Body of pancreas (tissue), 4 donors: ENCODE measurements at regions not wholly inside any gene's neighbourhood (a gene's known extent, or its start where the extent isn't known, plus 50 kb on each side); places are given as distances from the start of the nearest gene placed in this dataset.

Source experiments
- ATAC-seq: fragments of 150-250 bp; one replicate; pipeline ENCODE4 v1.9.1; 2016
- DNase-seq, 4 donors: peaks; one replicate each; pipeline ENCODE4 v3.0.0-alpha.2; 2019
- H3K27ac ChIP-seq, 4 donors: fragments of 200-600 bp; sonication (generic); 1 replicate in 3 of 4; 2 replicates in 1 of 4; pipeline versions ENCODE4 v1.5.1 to v1.6.1; 2016 to 2019; ENCODE audit warnings: mild to moderate bottlenecking in 1 of 4, mixed read lengths in 1 of 4, moderate library complexity in 1 of 4
- H3K27me3 ChIP-seq, 2 donors: fragments of 200-600 bp; sonication (generic); one replicate each; pipeline ENCODE4 v1.6.0; 2016; ENCODE audit warnings: mild to moderate bottlenecking in 1 of 2
- H3K36me3 ChIP-seq, 2 donors: fragments of 200-600 bp; sonication (generic); replicated peaks in 1 of 2; 2 replicates each; pipeline ENCODE4 v1.5.1; 2016; ENCODE audit warnings: low read depth in 2 of 2; ENCODE audit not compliant: insufficient read depth in 1 of 2
- H3K4me1 ChIP-seq: fragments of 200-600 bp; sonication (generic); one replicate; pipeline ENCODE4 v1.6.0; 2016
- H3K4me3 ChIP-seq, 2 donors: fragments of 200-600 bp; sonication (generic); 1 replicate in 1 of 2; 2 replicates in 1 of 2; pipeline ENCODE4 v1.5.1; 2016 to 2019
- H3K9me3 ChIP-seq, 3 donors: fragments of 200-600 bp; sonication (generic); 1 replicate in 2 of 3; 2 replicates in 1 of 3; pipeline ENCODE4 v1.5.1; 2016
- CTCF ChIP-seq, 7 experiments: fragments of 450-650 bp in 4 of 7; fragments of 200-600 bp in 3 of 7; sonication (generic) in 3 of 7; IDR thresholded peaks; one replicate each; pipeline ENCODE4 v1.5.1; 2016 to 2019; ENCODE audit warnings: antibody characterized with exemption in 7 of 7
- POLR2A ChIP-seq, 3 donors: fragments of 450-650 bp; IDR thresholded peaks; one replicate each; pipeline ENCODE4 v1.6.1; 2016; ENCODE audit warnings: antibody characterized with exemption in 3 of 3, mild to moderate bottlenecking in 2 of 3
- WGBS, 2 donors: methylation state at CpG; one replicate each; pipeline ENCODE4 v1.1.5; 2017; 5-methylcytosine and 5-hydroxymethylcytosine counted together
- intact Hi-C: fragments of 100-400 bp; cut with DNase I; formaldehyde crosslinking; loops from one replicate; pipeline ENCODE4 v1.15.1; 2023

- no peaks in the 10 kb centered on the region for H3K36me3 ChIP-seq
- H3K4me1 ChIP-seq = no peaks in the 10 kb centered on the region
- intact Hi-C loops = no loop called here
- no peaks in the 10 kb centered on the region for H3K9me3 ChIP-seq
- 89 to 97% methylated on average over 3 of the region's 3 CpGs for WGBS, 2 donors
- TF ChIP-seq POLR2A (IDR thresholded peaks at IDR 0.05) = no peak
- no peak for TF ChIP-seq CTCF (IDR thresholded peaks at IDR 0.05)
- no peak overlapping the region for H3K27ac ChIP-seq
- DNase-seq = no peak
- ATAC-seq = no peak
- H3K27me3 ChIP-seq = no peaks in the 10 kb centered on the region
- H3K4me3 ChIP-seq = no peak overlapping the region
Observed at GRCh38 chr2:182611009-182611408, 105.0 kb upstream of the DNAJC10 start.

- Histone ChIP-seq H3K4me3 (no peak overlapping the region), H3K27me3 (no peaks in the 10 kb centered on the region), H3K9me3 (no peaks in the 10 kb centered on the region), H3K4me1 (peaks cover 15% of the 10 kb centered on the region), H3K36me3 (no peaks in the 10 kb centered on the region), H3K27ac (no peak overlapping the region)
- TF ChIP-seq POLR2A (IDR thresholded peaks at IDR 0.05) (no peak), CTCF (IDR thresholded peaks at IDR 0.05) (no peak)
- DNase-seq (no peak), ATAC-seq (no peak)
- intact Hi-C loops = no loop called here
Observed at GRCh38 chr2:182615036-182615435, 101.0 kb upstream of the DNAJC10 start.

GRCh38 chr2:182616471-182617393, 99.3 kb upstream of the DNAJC10 start:
- DNase-seq (no peak), ATAC-seq (peak; percentile 67)
- WGBS, 2 donors = 22 to 33% methylated on average over 3 of the region's 3 CpGs

GRCh38 chr2:182618672-182619079, 97.4 kb upstream of the DNAJC10 start:
- 42 to 50% methylated on average over 6 of the region's 6 CpGs for WGBS, 2 donors
- no peak overlapping the region for H3K4me3 ChIP-seq
- no peaks in the 10 kb centered on the region for H3K36me3 ChIP-seq
- no peak overlapping the region for H3K27ac ChIP-seq
- H3K27me3 ChIP-seq = no peaks in the 10 kb centered on the region
- H3K4me1 ChIP-seq = peaks cover 15% of the 10 kb centered on the region
- DNase-seq (no peak), ATAC-seq (no peak)
- intact Hi-C loops = no loop called here
- no peaks in the 10 kb centered on the region for H3K9me3 ChIP-seq
- no peak for TF ChIP-seq CTCF (IDR thresholded peaks at IDR 0.05)
- TF ChIP-seq POLR2A (IDR thresholded peaks at IDR 0.05) = no peak

More at GRCh38 chr2:182616471-182617393, 99.3 kb upstream of the DNAJC10 start:
- intact Hi-C loops = no loop called here
- Histone ChIP-seq H3K36me3 (no peaks in the 10 kb centered on the region), H3K4me3 (no peak overlapping the region), H3K9me3 (no peaks in the 10 kb centered on the region), H3K27ac (peak overlapping the region in 1 of 4 donors; percentile 31), H3K27me3 (no peaks in the 10 kb centered on the region), H3K4me1 (peaks cover 15% of the 10 kb centered on the region)
- TF ChIP-seq CTCF (IDR thresholded peaks at IDR 0.05) (no peak), POLR2A (IDR thresholded peaks at IDR 0.05) (no peak)

GRCh38 chr2:182619276-182619675, 96.8 kb upstream of the DNAJC10 start:
- WGBS, 2 donors = 85% methylated on average over 2 of the region's 2 CpGs
- no peaks in the 10 kb centered on the region for H3K9me3 ChIP-seq
- H3K4me1 ChIP-seq = peaks cover 15% of the 10 kb centered on the region
- H3K4me3 ChIP-seq = no peak overlapping the region
- intact Hi-C loops = no loop called here
- no peaks in the 10 kb centered on the region for H3K36me3 ChIP-seq
- TF ChIP-seq CTCF (IDR thresholded peaks at IDR 0.05) = no peak
- no peak for TF ChIP-seq POLR2A (IDR thresholded peaks at IDR 0.05)
- no peak for ATAC-seq
- DNase-seq = no peak
- H3K27me3 ChIP-seq = no peaks in the 10 kb centered on the region
- H3K27ac ChIP-seq = no peak overlapping the region
